SK-N-SH (cell line): ENCODE measurements at regions not wholly inside any gene's neighbourhood (a gene's known extent, or its start where the extent isn't known, plus 50 kb on each side); places are given as distances from the start of the nearest gene placed in this dataset.

Source experiments
- CHD2 ChIP-seq: fragments of 150-350 bp; IDR thresholded peaks from 2 replicates; pipeline ENCODE4 v1.6.1; 2018; ENCODE audit warnings: low read length; ENCODE audit not compliant: partially characterized antibody
- EP300 ChIP-seq, 2 experiments: IDR thresholded peaks; 2 replicates each; pipeline versions ENCODE4 v1.4.0 to v1.6.1; 2012; ENCODE audit warnings: borderline replicate concordance in 1 of 2, low read depth in 1 of 2, low read length in 1 of 2
- FOXM1 ChIP-seq: IDR thresholded peaks from 2 replicates; pipeline ENCODE4 v1.4.0; 2012; ENCODE audit warnings: low read depth, mild to moderate bottlenecking
- JUND ChIP-seq: IDR thresholded peaks from 2 replicates; pipeline ENCODE4 v1.4.0; 2012
- MXI1 ChIP-seq: IDR thresholded peaks from 2 replicates; pipeline ENCODE4 v1.6.1; 2012; ENCODE audit warnings: mild to moderate bottlenecking, low read depth, low read length, improper control_type of control experiment
- POLR2AphosphoS5 ChIP-seq: IDR thresholded peaks from 2 replicates; pipeline ENCODE4 v1.6.1; 2012; ENCODE audit warnings: low read depth, low read length
- RAD21 ChIP-seq: IDR thresholded peaks from 2 replicates; pipeline ENCODE4 v1.6.1; 2012; ENCODE audit warnings: mild to moderate bottlenecking, low read length
- REST ChIP-seq: IDR thresholded peaks from 2 replicates; pipeline ENCODE4 v1.6.1; 2012; ENCODE audit warnings: mild to moderate bottlenecking, low read depth, low read length, moderate library complexity
- RXRA ChIP-seq: IDR thresholded peaks from 2 replicates; pipeline ENCODE4 v1.4.0; 2012; ENCODE audit warnings: low read depth, mild to moderate bottlenecking, borderline replicate concordance
- SIN3A ChIP-seq: IDR thresholded peaks from 2 replicates; pipeline ENCODE4 v1.6.1; 2012; ENCODE audit warnings: low read depth, mild to moderate bottlenecking, low read length, moderate library complexity, borderline replicate concordance
- TCF12 ChIP-seq: IDR thresholded peaks from 2 replicates; pipeline ENCODE4 v1.4.0; 2012
- YY1 ChIP-seq: IDR thresholded peaks from 2 replicates; pipeline ENCODE4 v1.4.0; 2012; ENCODE audit warnings: low read depth, mild to moderate bottlenecking
- TF ChIP-seq, protein P1 (sequence below): fragments of 200-600 bp; sonication (generic); IDR thresholded peaks from 2 replicates; pipeline ENCODE4 v1.6.1; 2017; ENCODE audit warnings: antibody characterized with exemption, mild to moderate bottlenecking, moderate library complexity

GRCh38 chr12:74018849-74019248, 518.8 kb upstream of the ATXN7L3B start:
- TF ChIP-seq, protein P1, sequence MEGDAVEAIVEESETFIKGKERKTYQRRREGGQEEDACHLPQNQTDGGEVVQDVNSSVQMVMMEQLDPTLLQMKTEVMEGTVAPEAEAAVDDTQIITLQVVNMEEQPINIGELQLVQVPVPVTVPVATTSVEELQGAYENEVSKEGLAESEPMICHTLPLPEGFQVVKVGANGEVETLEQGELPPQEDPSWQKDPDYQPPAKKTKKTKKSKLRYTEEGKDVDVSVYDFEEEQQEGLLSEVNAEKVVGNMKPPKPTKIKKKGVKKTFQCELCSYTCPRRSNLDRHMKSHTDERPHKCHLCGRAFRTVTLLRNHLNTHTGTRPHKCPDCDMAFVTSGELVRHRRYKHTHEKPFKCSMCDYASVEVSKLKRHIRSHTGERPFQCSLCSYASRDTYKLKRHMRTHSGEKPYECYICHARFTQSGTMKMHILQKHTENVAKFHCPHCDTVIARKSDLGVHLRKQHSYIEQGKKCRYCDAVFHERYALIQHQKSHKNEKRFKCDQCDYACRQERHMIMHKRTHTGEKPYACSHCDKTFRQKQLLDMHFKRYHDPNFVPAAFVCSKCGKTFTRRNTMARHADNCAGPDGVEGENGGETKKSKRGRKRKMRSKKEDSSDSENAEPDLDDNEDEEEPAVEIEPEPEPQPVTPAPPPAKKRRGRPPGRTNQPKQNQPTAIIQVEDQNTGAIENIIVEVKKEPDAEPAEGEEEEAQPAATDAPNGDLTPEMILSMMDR: no peak
- TF ChIP-seq REST: no peak
- TF ChIP-seq RXRA: no peak
- TF ChIP-seq EP300 (IDR thresholded peaks at IDR 0.05; ENCODE audit: borderline replicate concordance in 1 of 2, low read depth in 1 of 2, low read length in 1 of 2): no peak
- TF ChIP-seq POLR2AphosphoS5: no peak
- TF ChIP-seq FOXM1: no peak
- no peak for TF ChIP-seq RAD21
- TF ChIP-seq MXI1: no peak
- TF ChIP-seq JUND: no peak
- TF ChIP-seq SIN3A: no peak
- TF ChIP-seq CHD2: no peak
- no peak for TF ChIP-seq YY1
- TF ChIP-seq TCF12: no peak
